ENCODE measurements at regions not wholly inside any gene's neighbourhood (a gene's known extent, or its start where the extent isn't known, plus 50 kb on each side); places are given as distances from the start of the nearest gene placed in this dataset.

- TF ChIP-seq MYC (CRISPR knock-in tag; IDR thresholded peaks at IDR 0.05; ENCODE audit: borderline replicate concordance) (no peak), RAD21 (CRISPR knock-in tag; IDR thresholded peaks at IDR 0.05) (no peak), CTCF (CRISPR knock-in tag; IDR thresholded peaks at IDR 0.05) (no peak), ETV5 (CRISPR knock-in tag; IDR thresholded peaks at IDR 0.05; ENCODE audit: borderline replicate concordance) (no peak), ZNF138 (CRISPR knock-in tag; IDR thresholded peaks at IDR 0.05; ENCODE audit: low read depth) (no peak), POLR2A (IDR thresholded peaks at IDR 0.05; ENCODE audit: insufficient read depth in 1 of 2, low read depth in 2 of 2, low read length in 2 of 2) (no peak)
These were observed 101.0 kb upstream of the MTHFD1L start for GRCh38 chr6:150764334-150765066.

Data from HepG2 (cell line).